ENCODE measurements at regions not wholly inside any gene's neighbourhood (a gene's known extent, or its start where the extent isn't known, plus 50 kb on each side); places are given as distances from the start of the nearest gene placed in this dataset.

GRCh38 chr5:8851101-8851500, 694.8 kb downstream of the SEMA5A start:
- Histone ChIP-seq H3K4me3 (ENCODE audit: control insufficient read depth in 1 of 2, extremely low read depth in 1 of 2, low read length in 1 of 2) (no peak overlapping the region), H3K27ac (ENCODE audit: low read length) (no peak overlapping the region), H3K27me3 (replicated peaks in 1 of 2; ENCODE audit: control insufficient read depth in 2 of 2, extremely low read depth in 1 of 2, insufficient read depth in 2 of 2, low read length in 1 of 2) (no peaks in the 10 kb centered on the region), H3K9me3 (no peaks in the 10 kb centered on the region), H3K4me1 (ENCODE audit: control insufficient read depth in 1 of 2, extremely low read depth in 1 of 2, insufficient read depth in 2 of 2, low read length in 2 of 2) (no peaks in the 10 kb centered on the region), H3K36me3 (ENCODE audit: control insufficient read depth in 2 of 2, extremely low read depth in 1 of 2, insufficient read depth in 1 of 2, low read length in 1 of 2) (no peaks in the 10 kb centered on the region)
- H3K4me1 Mint-ChIP-seq, result no peaks in the 10 kb centered on the region
- no peak overlapping the region for H3K27ac Mint-ChIP-seq
- ChIA-PET CTCF (no interaction called here), POLR2A (interaction anchor here in 1 of 2 donors (0.6 kb wide), 1 partner anchor 78 kb away, joined by 4 read pairs; no protein-coding TSS in a partner anchor)
- H3K9me3 Mint-ChIP-seq, result peaks cover 7 to 19% (median 15%) of the 10 kb centered on the region in 3 donors
- no peaks in the 10 kb centered on the region for H3K36me3 Mint-ChIP-seq
- H3K4me3 Mint-ChIP-seq, result no peak overlapping the region
- DNase-seq (no peak), ATAC-seq (replicated peaks in 1 of 4) (no peak)
- 60% methylated on average over 1 of the region's 2 CpGs for WGBS (ENCODE audit: insufficient coverage)
- H3K27me3 Mint-ChIP-seq, result no peaks in the 10 kb centered on the region

DNA sequence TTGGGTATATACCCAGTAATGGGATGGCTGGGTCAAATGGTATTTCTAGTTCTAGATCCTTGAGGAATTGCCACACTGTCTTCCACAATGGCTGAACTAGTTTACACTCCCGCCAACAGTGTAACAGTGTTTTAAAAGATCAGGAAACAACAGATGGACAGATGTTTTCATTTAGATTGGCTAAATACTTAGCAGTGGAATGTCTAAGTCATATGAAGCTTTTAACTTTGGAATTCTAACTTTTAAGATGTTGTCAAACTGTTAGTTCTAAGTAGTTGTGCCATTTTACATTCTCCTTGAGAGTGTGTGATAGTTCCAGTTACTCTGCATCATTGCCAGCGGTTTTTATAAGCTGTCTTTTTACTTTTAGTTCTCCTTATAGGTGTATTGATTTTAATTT, 688.8 kb downstream of the SEMA5A start:
- Histone ChIP-seq H3K4me1 (ENCODE audit: control insufficient read depth in 1 of 2, extremely low read depth in 1 of 2, insufficient read depth in 2 of 2, low read length in 2 of 2) (no peaks in the 10 kb centered on the region), H3K4me3 (ENCODE audit: control insufficient read depth in 1 of 2, extremely low read depth in 1 of 2, low read length in 1 of 2) (no peak overlapping the region), H3K9me3 (no peaks in the 10 kb centered on the region), H3K27ac (ENCODE audit: low read length) (no peak overlapping the region), H3K36me3 (ENCODE audit: control insufficient read depth in 2 of 2, extremely low read depth in 1 of 2, insufficient read depth in 1 of 2, low read length in 1 of 2) (no peaks in the 10 kb centered on the region), H3K27me3 (replicated peaks in 1 of 2; ENCODE audit: control insufficient read depth in 2 of 2, extremely low read depth in 1 of 2, insufficient read depth in 2 of 2, low read length in 1 of 2) (peaks cover 0 to 2% of the 10 kb centered on the region in 2 experiments)
- DNase-seq, result no peak
- Mint-ChIP-seq H3K27ac (no peak overlapping the region), H3K9me3 (peaks cover 4 to 18% (median 11%) of the 10 kb centered on the region in 3 donors), H3K4me3 (no peak overlapping the region), H3K36me3 (no peaks in the 10 kb centered on the region), H3K27me3 (no peaks in the 10 kb centered on the region), H3K4me1 (no peaks in the 10 kb centered on the region)
- 100% methylated on average over 1 of the region's 2 CpGs for WGBS (ENCODE audit: insufficient coverage)
- ATAC-seq (replicated peaks in 1 of 4), result no peak
- POLR2A ChIA-PET, result no interaction called here
- CTCF ChIA-PET, result no interaction called here

DNA sequence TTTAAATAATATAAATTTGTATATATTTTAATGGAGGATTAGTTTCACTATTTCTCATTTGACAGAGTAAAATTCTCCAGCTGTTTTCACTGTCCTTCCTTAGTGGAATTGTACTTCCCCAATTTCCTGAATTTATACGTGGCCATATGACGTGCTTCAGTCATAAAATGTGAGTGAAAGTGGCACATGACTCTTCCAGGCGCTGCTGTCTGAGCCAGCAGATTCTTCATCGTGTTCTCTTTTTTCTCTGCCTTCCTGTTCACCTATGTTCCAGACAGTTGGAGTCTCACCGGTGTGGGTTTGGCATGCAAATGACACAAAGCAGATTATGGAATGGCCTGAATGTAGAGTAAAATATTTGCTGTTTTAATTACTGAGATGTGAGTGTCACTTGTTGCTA, 684.1 kb downstream of the SEMA5A start:
- 23% methylated on average over 3 of the region's 5 CpGs for WGBS (ENCODE audit: insufficient coverage)
- no peaks in the 10 kb centered on the region for H3K27me3 Mint-ChIP-seq
- Histone ChIP-seq H3K27me3 (replicated peaks in 1 of 2; ENCODE audit: control insufficient read depth in 2 of 2, extremely low read depth in 1 of 2, insufficient read depth in 2 of 2, low read length in 1 of 2) (peaks cover 0 to 2% of the 10 kb centered on the region in 2 experiments), H3K27ac (ENCODE audit: low read length) (no peak overlapping the region), H3K9me3 (no peaks in the 10 kb centered on the region), H3K36me3 (ENCODE audit: control insufficient read depth in 2 of 2, extremely low read depth in 1 of 2, insufficient read depth in 1 of 2, low read length in 1 of 2) (no peaks in the 10 kb centered on the region), H3K4me1 (ENCODE audit: control insufficient read depth in 1 of 2, extremely low read depth in 1 of 2, insufficient read depth in 2 of 2, low read length in 2 of 2) (no peaks in the 10 kb centered on the region), H3K4me3 (ENCODE audit: control insufficient read depth in 1 of 2, extremely low read depth in 1 of 2, low read length in 1 of 2) (no peak overlapping the region)
- no peak overlapping the region for H3K4me3 Mint-ChIP-seq
- no peaks in the 10 kb centered on the region for H3K36me3 Mint-ChIP-seq
- no peak for ATAC-seq (replicated peaks in 1 of 4)
- POLR2A ChIA-PET, result no interaction called here
- CTCF ChIA-PET, result no interaction called here
- no peaks in the 10 kb centered on the region for H3K4me1 Mint-ChIP-seq
- H3K27ac Mint-ChIP-seq, result no peak overlapping the region
- peaks cover 0 to 10% (median 5%) of the 10 kb centered on the region in 3 donors for H3K9me3 Mint-ChIP-seq
- no peak for DNase-seq

DNA sequence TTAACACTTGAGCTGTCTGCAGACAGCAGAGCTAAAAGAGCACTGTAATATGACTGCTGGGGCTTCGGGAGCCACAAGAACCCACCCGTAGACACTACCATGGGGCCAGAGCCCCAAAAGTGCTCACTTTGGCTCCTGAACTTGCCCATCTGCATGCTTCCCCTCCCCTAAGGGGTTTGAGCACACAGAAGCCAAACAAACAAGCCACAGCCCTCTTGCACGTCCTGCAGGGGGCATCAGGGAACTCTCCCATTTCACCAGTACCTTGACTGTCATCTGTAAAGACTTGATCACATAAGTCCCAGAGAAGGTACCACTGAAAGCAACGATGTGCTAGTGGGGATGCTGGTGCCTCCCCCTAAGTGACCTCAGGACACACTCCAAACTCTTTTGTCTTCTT, 681.8 kb downstream of the SEMA5A start:
- H3K4me1 ChIP-seq (ENCODE audit: control insufficient read depth in 1 of 2, extremely low read depth in 1 of 2, insufficient read depth in 2 of 2, low read length in 2 of 2), result no peaks in the 10 kb centered on the region
- POLR2A ChIA-PET, result no interaction called here
- Mint-ChIP-seq H3K27ac (no peak overlapping the region), H3K36me3 (no peaks in the 10 kb centered on the region), H3K4me3 (no peak overlapping the region), H3K27me3 (no peaks in the 10 kb centered on the region), H3K9me3 (peaks cover 3 to 7% (median 5%) of the 10 kb centered on the region in 3 donors), H3K4me1 (no peaks in the 10 kb centered on the region)
- H3K27ac ChIP-seq (ENCODE audit: low read length), result no peak overlapping the region
- H3K36me3 ChIP-seq (ENCODE audit: control insufficient read depth in 2 of 2, extremely low read depth in 1 of 2, insufficient read depth in 1 of 2, low read length in 1 of 2), result no peaks in the 10 kb centered on the region
- WGBS (ENCODE audit: insufficient coverage), result 61% methylated on average over 2 of the region's 4 CpGs
- DNase-seq, result no peak
- H3K9me3 ChIP-seq, result no peaks in the 10 kb centered on the region
- CTCF ChIA-PET, result no interaction called here
- H3K27me3 ChIP-seq (replicated peaks in 1 of 2; ENCODE audit: control insufficient read depth in 2 of 2, extremely low read depth in 1 of 2, insufficient read depth in 2 of 2, low read length in 1 of 2), result peaks cover 0 to 2% of the 10 kb centered on the region in 2 experiments
- no peak for ATAC-seq (replicated peaks in 1 of 4)
- H3K4me3 ChIP-seq (ENCODE audit: control insufficient read depth in 1 of 2, extremely low read depth in 1 of 2, low read length in 1 of 2), result no peak overlapping the region

GRCh38 chr5:8865266-8865665, 680.6 kb downstream of the SEMA5A start:
- no peaks in the 10 kb centered on the region for H3K27me3 Mint-ChIP-seq
- peaks cover 3 to 7% (median 5%) of the 10 kb centered on the region in 3 donors for H3K9me3 Mint-ChIP-seq
- H3K4me1 Mint-ChIP-seq, result no peaks in the 10 kb centered on the region
- H3K36me3 ChIP-seq (ENCODE audit: control insufficient read depth in 2 of 2, extremely low read depth in 1 of 2, insufficient read depth in 1 of 2, low read length in 1 of 2), result no peaks in the 10 kb centered on the region
- H3K27ac ChIP-seq (ENCODE audit: low read length), result no peak overlapping the region
- no peak overlapping the region for H3K4me3 ChIP-seq (ENCODE audit: control insufficient read depth in 1 of 2, extremely low read depth in 1 of 2, low read length in 1 of 2)
- WGBS (ENCODE audit: insufficient coverage), result 69% methylated on average over 2 of the region's 5 CpGs
- ATAC-seq (replicated peaks in 1 of 4) (no peak), DNase-seq (no peak)
- no peaks in the 10 kb centered on the region for H3K4me1 ChIP-seq (ENCODE audit: control insufficient read depth in 1 of 2, extremely low read depth in 1 of 2, insufficient read depth in 2 of 2, low read length in 2 of 2)
- CTCF ChIA-PET, result interaction anchor here in 1 of 2 donors (0.6 kb wide), 1 partner anchor 598 kb away, joined by 4 read pairs; no protein-coding TSS in a partner anchor
- H3K9me3 ChIP-seq, result no peaks in the 10 kb centered on the region
- no peaks in the 10 kb centered on the region for H3K36me3 Mint-ChIP-seq
- POLR2A ChIA-PET, result no interaction called here
- H3K4me3 Mint-ChIP-seq, result no peak overlapping the region
- peaks cover 0 to 2% of the 10 kb centered on the region in 2 experiments for H3K27me3 ChIP-seq (replicated peaks in 1 of 2; ENCODE audit: control insufficient read depth in 2 of 2, extremely low read depth in 1 of 2, insufficient read depth in 2 of 2, low read length in 1 of 2)
- H3K27ac Mint-ChIP-seq, result no peak overlapping the region

GRCh38 chr5:8865686-8866374, 680.0 kb downstream of the SEMA5A start:
- 70% methylated on average over 1 of the region's 7 CpGs for WGBS (ENCODE audit: insufficient coverage)
- H3K27ac Mint-ChIP-seq, result no peak overlapping the region
- no peaks in the 10 kb centered on the region for H3K4me1 ChIP-seq (ENCODE audit: control insufficient read depth in 1 of 2, extremely low read depth in 1 of 2, insufficient read depth in 2 of 2, low read length in 2 of 2)
- no peak overlapping the region for H3K4me3 Mint-ChIP-seq
- H3K27me3 Mint-ChIP-seq, result no peaks in the 10 kb centered on the region
- H3K4me1 Mint-ChIP-seq, result no peaks in the 10 kb centered on the region
- no peak overlapping the region for H3K27ac ChIP-seq (ENCODE audit: low read length)
- no peaks in the 10 kb centered on the region for H3K27me3 ChIP-seq (replicated peaks in 1 of 2; ENCODE audit: control insufficient read depth in 2 of 2, extremely low read depth in 1 of 2, insufficient read depth in 2 of 2, low read length in 1 of 2)
- H3K9me3 ChIP-seq, result no peaks in the 10 kb centered on the region
- no peaks in the 10 kb centered on the region for H3K36me3 ChIP-seq (ENCODE audit: control insufficient read depth in 2 of 2, extremely low read depth in 1 of 2, insufficient read depth in 1 of 2, low read length in 1 of 2)
- no peak overlapping the region for H3K4me3 ChIP-seq (ENCODE audit: control insufficient read depth in 1 of 2, extremely low read depth in 1 of 2, low read length in 1 of 2)
- ATAC-seq (replicated peaks in 1 of 4) (no peak), DNase-seq (no peak)
- ChIA-PET CTCF (interaction anchor here in 1 of 2 donors (0.6 kb wide), 1 partner anchor 597 kb away, joined by 4 read pairs; no protein-coding TSS in a partner anchor), POLR2A (no interaction called here)
- H3K9me3 Mint-ChIP-seq, result peaks cover 3 to 7% (median 5%) of the 10 kb centered on the region in 3 donors
- H3K36me3 Mint-ChIP-seq, result no peaks in the 10 kb centered on the region
